Prostate gland (tissue), 2 donors: ENCODE measurements at regions not wholly inside any gene's neighbourhood (a gene's known extent, or its start where the extent isn't known, plus 50 kb on each side); places are given as distances from the start of the nearest gene placed in this dataset.

ENCODE experiments used
- DNase-seq: peaks from one replicate; pipeline ENCODE4 v3.0.0-alpha.2; 2019; ENCODE audit warnings: low spot score
- H3K27ac ChIP-seq, 2 donors: fragments of 200-600 bp; sonication (generic); 2 replicates each; pipeline ENCODE4 v1.5.1; 2017 to 2019
- H3K27me3 ChIP-seq: fragments of 200-600 bp; sonication (generic); replicated peaks from 2 replicates; pipeline ENCODE4 v1.5.1; 2019; ENCODE audit not compliant: insufficient read depth
- H3K36me3 ChIP-seq, 2 donors: fragments of 200-600 bp; sonication (generic); 1 replicate in 1 of 2; 2 replicates in 1 of 2; pipeline versions ENCODE4 v1.5.1 to v1.8.1; 2017 to 2019
- H3K4me1 ChIP-seq: fragments of 200-600 bp; sonication (generic); replicated peaks from 2 replicates; pipeline ENCODE4 v1.5.1; 2019
- H3K4me3 ChIP-seq, 2 donors: fragments of 200-600 bp; sonication (generic); 2 replicates each; pipeline ENCODE4 v1.5.1; 2017 to 2019
- H3K9me3 ChIP-seq: fragments of 200-600 bp; sonication (generic); 2 replicates; pipeline ENCODE4 v1.5.1; 2017
- CTCF ChIP-seq, 4 experiments: fragments of 200-600 bp in 2 of 4; fragments of 450-650 bp in 2 of 4; sonication (generic) in 2 of 4; IDR thresholded peaks; 1 replicate in 3 of 4; 2 replicates in 1 of 4; pipeline ENCODE4 v1.5.1; 2016 to 2019; ENCODE audit warnings: antibody characterized with exemption in 4 of 4, mild to moderate bottlenecking in 2 of 4, moderate library complexity in 2 of 4
- POLR2A ChIP-seq: fragments of 450-650 bp; IDR thresholded peaks from one replicate; pipeline ENCODE4 v1.6.1; 2016; ENCODE audit warnings: antibody characterized with exemption, mild to moderate bottlenecking
- POLR2AphosphoS5 ChIP-seq: sonication (generic); formaldehyde crosslinking; IDR thresholded peaks from one replicate; pipeline ENCODE4 v1.6.1; 2017; ENCODE audit warnings: antibody characterized with exemption
- WGBS: methylation state at CpG from one replicate; pipeline ENCODE4 v1.1.5; 2018; 5-methylcytosine and 5-hydroxymethylcytosine counted together
- intact Hi-C: fragments of 100-400 bp; cut with DNase I; formaldehyde crosslinking; loops from one replicate; pipeline ENCODE4 v1.14.2; 2022

GRCh38 chr3:17994167-17994566, 251.7 kb upstream of the TBC1D5 start:
- Histone ChIP-seq H3K27me3 (no peaks in the 10 kb centered on the region), H3K27ac (no peak overlapping the region), H3K36me3 (no peaks in the 10 kb centered on the region), H3K9me3 (no peaks in the 10 kb centered on the region), H3K4me3 (no peak overlapping the region), H3K4me1 (no peaks in the 10 kb centered on the region)
- intact Hi-C loops: no loop called here
- no peak for DNase-seq
- TF ChIP-seq CTCF (IDR thresholded peaks at IDR 0.05) (no peak), POLR2A (no peak), POLR2AphosphoS5 (no peak)
- WGBS: 81% methylated on average over 7 of the region's 7 CpGs

- intact Hi-C loops: no loop called here
These were observed 248.0 kb upstream of the TBC1D5 start for GRCh38 chr3:17990390-17990789.

GRCh38 chr3:17986348-17986816, 244.0 kb upstream of the TBC1D5 start:
- intact Hi-C loops: no loop called here
- H3K4me3 ChIP-seq: no peak overlapping the region
- no peaks in the 10 kb centered on the region for H3K36me3 ChIP-seq
- H3K27me3 ChIP-seq: no peaks in the 10 kb centered on the region
- H3K27ac ChIP-seq: no peak overlapping the region
- H3K9me3 ChIP-seq: no peaks in the 10 kb centered on the region
- DNase-seq: no peak
- WGBS: 50% methylated on average over 2 of the region's 2 CpGs
- TF ChIP-seq CTCF (IDR thresholded peaks at IDR 0.05) (no peak), POLR2AphosphoS5 (no peak), POLR2A (no peak)
- H3K4me1 ChIP-seq: no peaks in the 10 kb centered on the region

More at GRCh38 chr3:17990390-17990789, 248.0 kb upstream of the TBC1D5 start:
- TF ChIP-seq POLR2AphosphoS5 (no peak), POLR2A (no peak), CTCF (IDR thresholded peaks at IDR 0.05) (no peak)
- Histone ChIP-seq H3K27me3 (no peaks in the 10 kb centered on the region), H3K36me3 (no peaks in the 10 kb centered on the region), H3K27ac (no peak overlapping the region), H3K4me3 (no peak overlapping the region), H3K9me3 (no peaks in the 10 kb centered on the region), H3K4me1 (no peaks in the 10 kb centered on the region)
- DNase-seq: no peak
- WGBS: 59% methylated on average over 1 of the region's 1 CpG

- Histone ChIP-seq H3K36me3 (no peaks in the 10 kb centered on the region), H3K27ac (no peak overlapping the region), H3K4me3 (no peak overlapping the region), H3K4me1 (no peaks in the 10 kb centered on the region), H3K27me3 (no peaks in the 10 kb centered on the region), H3K9me3 (no peaks in the 10 kb centered on the region)
- WGBS: 6% methylated on average over 2 of the region's 2 CpGs
- no peak for DNase-seq
- intact Hi-C loops: no loop called here
- TF ChIP-seq POLR2AphosphoS5: no peak
- no peak for TF ChIP-seq CTCF (IDR thresholded peaks at IDR 0.05)
- no peak for TF ChIP-seq POLR2A
These were observed 243.4 kb upstream of the TBC1D5 start for GRCh38 chr3:17985658-17986347.

GRCh38 chr3:17983106-17983505, 240.7 kb upstream of the TBC1D5 start:
- Histone ChIP-seq H3K4me3 (no peak overlapping the region), H3K4me1 (no peaks in the 10 kb centered on the region), H3K9me3 (no peaks in the 10 kb centered on the region), H3K36me3 (no peaks in the 10 kb centered on the region), H3K27ac (no peak overlapping the region), H3K27me3 (no peaks in the 10 kb centered on the region)
- WGBS: 83% methylated on average over 3 of the region's 3 CpGs
- TF ChIP-seq POLR2A: no peak
- no peak for TF ChIP-seq CTCF (IDR thresholded peaks at IDR 0.05)
- TF ChIP-seq POLR2AphosphoS5: no peak
- intact Hi-C loops: no loop called here
- DNase-seq: no peak
